ENCODE measurements at regions not wholly inside any gene's neighbourhood (a gene's known extent, or its start where the extent isn't known, plus 50 kb on each side); places are given as distances from the start of the nearest gene placed in this dataset.

DNA sequence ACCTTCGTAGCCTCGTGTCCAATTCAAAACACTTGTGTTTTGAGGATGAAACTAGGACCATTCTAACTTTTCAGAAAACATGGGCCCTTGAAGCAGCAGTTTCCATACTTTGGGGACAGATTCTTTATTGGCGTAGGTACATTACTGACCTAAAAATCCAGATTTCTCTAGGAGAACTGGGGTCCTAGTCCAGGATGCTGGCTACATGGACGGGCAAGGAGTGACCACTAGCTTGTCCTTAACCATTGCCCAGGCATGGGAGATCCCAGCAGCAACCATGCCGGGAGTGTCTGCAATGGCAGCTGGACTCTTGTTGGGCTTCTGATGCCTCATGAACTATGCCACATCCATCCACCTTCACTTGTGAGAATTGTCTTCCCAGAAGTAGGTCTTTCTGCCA lies 62.2 kb upstream of the WDR1 start:
- H3K4me3 ChIP-seq, result no peak overlapping the region
- no peak for ATAC-seq
- intact Hi-C loops (cut with DNase I), result no loop called here
- H3K27me3 ChIP-seq (ENCODE audit: low read depth), result no peaks in the 10 kb centered on the region
- no peaks in the 10 kb centered on the region for H3K9me3 ChIP-seq
- H3K4me1 ChIP-seq, result peaks cover 19% of the 10 kb centered on the region
- H3K27ac ChIP-seq, result no peak overlapping the region
- H3K36me3 ChIP-seq, result no peaks in the 10 kb centered on the region
- no peak for DNase-seq
- TF ChIP-seq, protein P1, sequence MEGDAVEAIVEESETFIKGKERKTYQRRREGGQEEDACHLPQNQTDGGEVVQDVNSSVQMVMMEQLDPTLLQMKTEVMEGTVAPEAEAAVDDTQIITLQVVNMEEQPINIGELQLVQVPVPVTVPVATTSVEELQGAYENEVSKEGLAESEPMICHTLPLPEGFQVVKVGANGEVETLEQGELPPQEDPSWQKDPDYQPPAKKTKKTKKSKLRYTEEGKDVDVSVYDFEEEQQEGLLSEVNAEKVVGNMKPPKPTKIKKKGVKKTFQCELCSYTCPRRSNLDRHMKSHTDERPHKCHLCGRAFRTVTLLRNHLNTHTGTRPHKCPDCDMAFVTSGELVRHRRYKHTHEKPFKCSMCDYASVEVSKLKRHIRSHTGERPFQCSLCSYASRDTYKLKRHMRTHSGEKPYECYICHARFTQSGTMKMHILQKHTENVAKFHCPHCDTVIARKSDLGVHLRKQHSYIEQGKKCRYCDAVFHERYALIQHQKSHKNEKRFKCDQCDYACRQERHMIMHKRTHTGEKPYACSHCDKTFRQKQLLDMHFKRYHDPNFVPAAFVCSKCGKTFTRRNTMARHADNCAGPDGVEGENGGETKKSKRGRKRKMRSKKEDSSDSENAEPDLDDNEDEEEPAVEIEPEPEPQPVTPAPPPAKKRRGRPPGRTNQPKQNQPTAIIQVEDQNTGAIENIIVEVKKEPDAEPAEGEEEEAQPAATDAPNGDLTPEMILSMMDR (IDR thresholded peaks at IDR 0.05), result no peak

DNA sequence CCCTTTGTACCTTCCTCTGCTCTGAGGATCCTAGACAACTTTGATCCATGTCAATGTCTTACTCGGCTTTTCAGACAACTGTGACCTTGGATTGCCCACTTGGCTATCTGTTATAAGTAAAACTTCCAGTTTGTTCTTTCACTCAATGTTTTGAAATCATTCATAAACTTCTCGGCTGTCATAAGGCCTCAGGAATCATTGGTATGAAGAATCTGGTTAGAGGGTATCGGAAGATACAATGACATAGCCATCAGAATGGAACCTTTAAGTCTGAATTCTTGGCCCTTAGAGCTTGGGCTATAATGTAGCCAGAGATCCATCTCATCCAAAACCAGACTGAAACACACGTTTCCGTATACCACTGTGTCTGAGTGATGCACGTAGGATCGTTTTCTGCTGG lies 59.0 kb upstream of the WDR1 start:
- Histone ChIP-seq H3K4me1 (peaks cover 33% of the 10 kb centered on the region), H3K4me3 (no peak overlapping the region), H3K9me3 (no peaks in the 10 kb centered on the region), H3K27me3 (ENCODE audit: low read depth) (no peaks in the 10 kb centered on the region), H3K27ac (no peak overlapping the region), H3K36me3 (no peaks in the 10 kb centered on the region)
- TF ChIP-seq, protein P1 (IDR thresholded peaks at IDR 0.05), result no peak
- DNase-seq, result no peak
- ATAC-seq, result no peak
- intact Hi-C loops (cut with DNase I), result no loop called here

DNA sequence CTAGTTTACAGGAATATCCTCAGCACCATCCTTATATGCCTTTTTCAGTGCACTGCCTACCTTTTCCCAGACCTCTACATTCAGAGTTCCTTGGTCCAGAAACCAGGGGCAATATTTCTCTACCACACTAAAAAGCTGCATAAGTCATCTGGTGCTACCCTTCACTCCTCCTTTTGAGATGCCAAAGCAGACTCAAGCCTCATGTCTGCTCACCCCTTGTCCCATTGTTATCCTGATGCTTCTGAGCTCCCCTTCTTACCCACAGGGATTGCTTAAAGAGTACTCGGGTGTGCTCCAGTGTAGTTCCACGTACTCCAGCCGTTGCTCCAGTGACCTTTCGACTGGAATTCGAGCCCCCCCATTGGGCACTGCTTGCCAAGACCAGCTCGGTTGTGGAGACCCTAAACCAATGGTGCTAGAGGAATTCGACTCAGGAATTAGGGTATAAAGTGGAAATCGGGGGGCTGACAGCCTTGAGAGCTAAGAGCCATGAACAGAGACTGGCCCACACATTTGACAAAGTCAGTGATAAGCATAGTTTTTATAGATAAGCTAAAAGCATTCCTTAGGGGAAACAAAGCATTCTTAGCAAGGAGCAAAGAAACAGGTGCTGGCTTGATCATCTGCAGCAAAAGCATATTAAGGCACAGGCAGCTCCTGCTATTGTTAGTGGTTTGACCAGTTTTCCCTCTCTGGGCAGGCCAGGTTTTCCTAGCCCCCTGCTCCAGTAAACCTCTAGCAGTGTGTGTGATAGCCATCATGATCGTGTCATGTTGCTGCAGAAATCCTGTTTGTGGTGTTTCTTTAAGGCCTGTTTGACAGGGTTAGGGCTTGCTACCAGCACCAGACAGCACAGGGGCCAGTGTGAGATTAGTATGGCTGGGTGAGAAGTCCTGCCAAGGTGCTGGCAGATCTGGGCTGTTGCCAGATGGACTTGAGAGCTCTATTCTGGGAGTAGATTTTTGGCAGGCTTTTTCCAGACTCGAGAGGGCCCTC lies 57.5 kb upstream of the WDR1 start:
- Histone ChIP-seq H3K4me3 (no peak overlapping the region), H3K27ac (no peak overlapping the region), H3K27me3 (ENCODE audit: low read depth) (no peaks in the 10 kb centered on the region), H3K36me3 (no peaks in the 10 kb centered on the region), H3K4me1 (peaks cover 29% of the 10 kb centered on the region), H3K9me3 (no peaks in the 10 kb centered on the region)
- TF ChIP-seq, protein P1 (IDR thresholded peaks at IDR 0.05), result no peak
- peak; percentile 49 to 70 for ATAC-seq
- peak; percentile 55 for DNase-seq
- intact Hi-C loops (cut with DNase I), result no loop called here

DNA sequence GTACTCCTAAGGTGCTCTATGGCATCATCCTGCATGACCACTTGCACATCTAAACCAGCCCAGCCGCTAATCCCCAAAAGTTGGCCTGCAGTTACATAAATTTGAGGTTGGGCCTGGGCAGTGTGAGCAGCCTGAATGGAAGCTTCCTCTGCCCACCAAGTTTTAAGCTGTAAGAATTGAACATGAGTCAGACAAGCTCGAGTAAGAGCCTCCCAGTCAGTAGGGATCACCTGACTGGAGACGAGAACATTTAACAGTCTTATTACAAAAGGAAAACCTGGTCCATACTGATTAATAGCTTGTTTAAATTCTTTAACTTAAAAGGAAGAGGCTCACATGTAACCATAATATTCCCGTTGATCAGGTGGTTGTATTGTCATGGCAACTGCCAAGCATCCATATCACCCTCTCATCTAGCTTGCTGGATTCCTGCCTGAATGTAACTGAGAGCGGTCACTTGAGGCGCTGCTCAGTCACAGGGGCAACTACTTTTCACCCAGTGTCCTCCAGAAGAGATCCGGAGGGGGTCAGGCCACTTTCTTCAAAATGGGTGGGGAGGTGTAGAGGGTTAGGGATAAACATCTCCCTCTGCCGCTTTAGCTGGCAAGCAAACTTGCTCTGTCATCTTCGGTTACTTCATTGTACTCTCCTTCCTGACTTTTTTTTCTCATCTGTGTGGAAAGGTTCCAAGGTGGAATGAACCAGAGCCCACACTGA lies 56.6 kb upstream of the WDR1 start:
- no peaks in the 10 kb centered on the region for H3K9me3 ChIP-seq
- intact Hi-C loops (cut with DNase I), result no loop called here
- TF ChIP-seq, protein P1 (IDR thresholded peaks at IDR 0.05), result no peak
- H3K27ac ChIP-seq, result no peak overlapping the region
- H3K27me3 ChIP-seq (ENCODE audit: low read depth), result no peaks in the 10 kb centered on the region
- peaks cover 29% of the 10 kb centered on the region for H3K4me1 ChIP-seq
- ATAC-seq, result peak; percentile 67 to 70
- H3K4me3 ChIP-seq, result no peak overlapping the region
- DNase-seq, result no peak
- H3K36me3 ChIP-seq, result no peaks in the 10 kb centered on the region

- Histone ChIP-seq H3K4me1 (peaks cover 29% of the 10 kb centered on the region), H3K36me3 (no peaks in the 10 kb centered on the region), H3K27ac (no peak overlapping the region), H3K27me3 (ENCODE audit: low read depth) (no peaks in the 10 kb centered on the region), H3K9me3 (no peaks in the 10 kb centered on the region), H3K4me3 (no peak overlapping the region)
- intact Hi-C loops (cut with DNase I), result no loop called here
- TF ChIP-seq, protein P1 (IDR thresholded peaks at IDR 0.05), result no peak
- ATAC-seq, result no peak
- DNase-seq, result no peak
Observed at GRCh38 chr4:10172278-10172921, 55.8 kb upstream of the WDR1 start.

Measured in lower lobe of right lung (tissue), 2 donors.